HFF-Myc (cell line): ENCODE measurements at regions not wholly inside any gene's neighbourhood (a gene's known extent, or its start where the extent isn't known, plus 50 kb on each side); places are given as distances from the start of the nearest gene placed in this dataset.

Experiments used
- DNase-seq: peaks from one replicate; pipeline ENCODE4 v3.0.0-alpha.2; 2011; ENCODE audit warnings: low read depth; ENCODE audit errors: extremely low read depth
- H3K4me3 ChIP-seq: replicated peaks from 2 replicates; pipeline ENCODE4 v1.5.1; 2011; ENCODE audit warnings: low read depth, mild to moderate bottlenecking, control low read depth, low read length
- CTCF ChIP-seq: IDR thresholded peaks from 2 replicates; pipeline ENCODE4 v1.5.1; 2012; ENCODE audit warnings: mild to moderate bottlenecking, low read depth, low read length, control low read depth; ENCODE audit errors: missing control alignments

GRCh38 chr9:89890326-89890980, 285.6 kb downstream of the GADD45G start:
- no peak for TF ChIP-seq CTCF
- no peak overlapping the region for H3K4me3 ChIP-seq
- no peak for DNase-seq

GRCh38 chr9:89891221-89891590, 286.4 kb downstream of the GADD45G start:
- TF ChIP-seq CTCF = no peak
- no peak overlapping the region for H3K4me3 ChIP-seq
- DNase-seq = no peak

GRCh38 chr9:89891591-89892304, 286.9 kb downstream of the GADD45G start:
- no peak for TF ChIP-seq CTCF
- DNase-seq = no peak
- H3K4me3 ChIP-seq = no peak overlapping the region

DNA sequence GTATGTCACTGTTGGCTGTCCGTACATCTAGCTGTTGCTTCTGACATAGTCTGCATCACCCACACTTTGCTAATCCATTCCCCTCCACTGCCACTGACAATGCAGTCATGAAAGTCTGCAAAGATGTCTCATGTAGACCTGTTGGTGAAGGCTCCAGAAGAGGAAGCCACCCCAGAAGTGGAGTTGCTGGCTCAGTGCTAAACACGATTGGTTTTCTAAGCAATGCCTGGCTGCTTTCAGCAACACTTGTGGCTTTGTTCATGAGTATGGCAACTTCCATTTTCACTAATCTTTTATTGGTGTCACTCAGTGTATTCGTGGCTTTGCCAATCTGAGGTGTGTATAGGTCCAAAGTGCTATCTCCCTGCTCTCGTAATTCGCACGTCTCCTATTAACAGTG, 288.1 kb downstream of the GADD45G start:
- DNase-seq = no peak
- TF ChIP-seq CTCF = no peak
- no peak overlapping the region for H3K4me3 ChIP-seq

- H3K4me3 ChIP-seq = no peak overlapping the region
- DNase-seq = no peak
- no peak for TF ChIP-seq CTCF
Measured at GRCh38 chr9:89893886-89894285, 289.1 kb downstream of the GADD45G start.

DNA sequence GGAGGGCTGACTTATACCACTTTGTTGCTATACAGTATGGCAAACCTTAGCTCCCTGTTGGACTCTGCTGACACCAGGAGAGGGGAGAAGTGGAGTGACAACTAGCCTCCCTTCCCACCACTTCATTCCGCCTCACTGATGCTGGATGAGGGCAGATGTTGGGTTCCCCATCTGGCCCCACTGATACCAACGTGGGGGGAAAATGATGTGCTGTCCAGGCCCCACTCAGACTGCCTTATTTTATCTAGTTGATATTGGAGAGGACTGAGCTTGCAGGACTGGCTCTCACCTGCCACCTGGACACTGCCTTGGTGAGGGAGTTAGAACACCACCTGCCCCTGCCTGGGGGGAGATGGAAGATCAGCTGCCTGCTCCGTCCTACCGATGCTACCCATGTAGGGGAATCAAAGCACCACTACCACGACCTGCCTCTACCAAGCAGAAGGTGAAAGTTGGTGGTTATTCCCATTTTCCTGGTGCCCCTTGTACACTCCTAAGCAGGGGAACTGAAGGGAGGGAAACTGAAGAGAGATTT, 292.1 kb downstream of the GADD45G start:
- H3K4me3 ChIP-seq = no peak overlapping the region
- no peak for DNase-seq

More for the DNA sequence above, 292.1 kb downstream of the GADD45G start:
- TF ChIP-seq CTCF = no peak
